ENCODE measurements at regions not wholly inside any gene's neighbourhood (a gene's known extent, or its start where the extent isn't known, plus 50 kb on each side); places are given as distances from the start of the nearest gene placed in this dataset.
"Not testable (repeated sequence)": the region's sequence is repeated elsewhere in the genome, so short reads cannot be mapped to it uniquely, and the experiment has no call there.

- no peak for DNase-seq (ENCODE audit: low spot score)
These were observed 101.7 kb upstream of the ZNF236 start for GRCh38 chr18:76720683-76721082.

- DNase-seq (ENCODE audit: low spot score): no peak
These were observed 107.2 kb upstream of the ZNF236 start for GRCh38 chr18:76715012-76715610.

GRCh38 chr18:76713432-76713831 is 108.9 kb upstream of the ZNF236 start:
- DNase-seq (ENCODE audit: low spot score): no peak

GRCh38 chr18:76712511-76713140 is 109.7 kb upstream of the ZNF236 start:
- no peak for DNase-seq (ENCODE audit: low spot score)

GRCh38 chr18:76710646-76711520 is 111.5 kb upstream of the ZNF236 start:
- DNase-seq (ENCODE audit: low spot score): no peak

GRCh38 chr18:76709659-76710645 is 112.4 kb upstream of the ZNF236 start:
- peak; percentile 32 for DNase-seq (ENCODE audit: low spot score)

GRCh38 chr18:76708722-76709353 is 113.5 kb upstream of the ZNF236 start:
- DNase-seq (ENCODE audit: low spot score): no peak

GRCh38 chr18:76708071-76708721 is 114.2 kb upstream of the ZNF236 start:
- no peak for DNase-seq (ENCODE audit: low spot score)

GRCh38 chr18:76707534-76707933 is 114.8 kb upstream of the ZNF236 start:
- DNase-seq (ENCODE audit: low spot score): no peak

- not testable (repeated sequence) for DNase-seq (ENCODE audit: low spot score)
These were observed 117.8 kb upstream of the ZNF236 start for GRCh38 chr18:76704589-76704988.

- no peak for DNase-seq (ENCODE audit: low spot score)
These were observed 122.4 kb upstream of the ZNF236 start for GRCh38 chr18:76699923-76700322.

- no peak for DNase-seq (ENCODE audit: low spot score)
These were observed 124.9 kb upstream of the ZNF236 start for GRCh38 chr18:76697441-76697901.

GRCh38 chr18:76691800-76692199 is 130.6 kb upstream of the ZNF236 start:
- no peak for DNase-seq (ENCODE audit: low spot score)

- DNase-seq (ENCODE audit: low spot score): no peak
These were observed 132.6 kb upstream of the ZNF236 start for GRCh38 chr18:76689646-76690264.

- DNase-seq (ENCODE audit: low spot score): no peak
These were observed 133.5 kb upstream of the ZNF236 start for GRCh38 chr18:76688724-76689472.

- DNase-seq (ENCODE audit: low spot score): peak; percentile 30
These were observed 134.9 kb upstream of the ZNF236 start for GRCh38 chr18:76687304-76687962.

GRCh38 chr18:76686737-76687231 is 135.6 kb upstream of the ZNF236 start:
- DNase-seq (ENCODE audit: low spot score): peak; percentile 46

GRCh38 chr18:76685860-76686259 is 136.5 kb upstream of the ZNF236 start:
- DNase-seq (ENCODE audit: low spot score): no peak

- DNase-seq (ENCODE audit: low spot score): no peak
These were observed 137.0 kb upstream of the ZNF236 start for GRCh38 chr18:76685402-76685801.

Data from A172 (cell line).